Choroid plexus epithelial cell (primary cell): ENCODE measurements at regions not wholly inside any gene's neighbourhood (a gene's known extent, or its start where the extent isn't known, plus 50 kb on each side); places are given as distances from the start of the nearest gene placed in this dataset.

Experiments
- DNase-seq: peaks from one replicate; pipeline ENCODE4 v3.0.0-alpha.2; 2010; ENCODE audit warnings: low read depth
- H3K4me3 ChIP-seq: 2 replicates; pipeline ENCODE4 v1.5.1; 2011; ENCODE audit warnings: low read depth, mild to moderate bottlenecking, control low read depth, low read length, moderate library complexity
- CTCF ChIP-seq: conservative IDR thresholded peaks from 2 replicates; pipeline ENCODE4 v1.5.1; 2011; ENCODE audit warnings: low read depth, mild to moderate bottlenecking, control low read depth, inconsistent platforms, low read length, moderate library complexity

- no peak for DNase-seq
- no peak overlapping the region for H3K4me3 ChIP-seq
- no peak for TF ChIP-seq CTCF
Measured at GRCh38 chr20:21024420-21024819, 81.7 kb downstream of the LINC00237 start.

- no peak overlapping the region for H3K4me3 ChIP-seq
- no peak for TF ChIP-seq CTCF
- DNase-seq, result no peak
Measured at GRCh38 chr20:21022925-21023324, 83.2 kb downstream of the LINC00237 start.

DNA sequence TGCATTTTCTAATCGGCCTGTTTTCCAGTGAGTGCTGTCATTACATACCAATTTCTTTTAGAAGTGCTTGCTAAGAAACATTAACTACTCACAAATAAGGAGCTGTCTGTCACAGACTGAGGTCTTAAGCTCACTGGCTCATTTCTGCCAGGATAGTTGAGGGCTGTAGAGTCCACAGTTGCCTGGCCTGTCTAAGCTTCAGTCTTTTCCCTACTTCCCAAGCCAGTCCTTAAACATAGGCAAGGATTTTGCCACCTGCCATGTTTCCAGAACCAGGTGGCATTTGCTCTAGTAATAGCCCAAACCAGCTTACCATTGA, 84.7 kb downstream of the LINC00237 start:
- no peak for DNase-seq

GRCh38 chr20:21020659-21021471, 85.3 kb downstream of the LINC00237 start:
- no peak overlapping the region for H3K4me3 ChIP-seq
- no peak for TF ChIP-seq CTCF
- no peak for DNase-seq

More for the DNA sequence above, 84.7 kb downstream of the LINC00237 start:
- H3K4me3 ChIP-seq, result no peak overlapping the region
- TF ChIP-seq CTCF, result no peak

DNA sequence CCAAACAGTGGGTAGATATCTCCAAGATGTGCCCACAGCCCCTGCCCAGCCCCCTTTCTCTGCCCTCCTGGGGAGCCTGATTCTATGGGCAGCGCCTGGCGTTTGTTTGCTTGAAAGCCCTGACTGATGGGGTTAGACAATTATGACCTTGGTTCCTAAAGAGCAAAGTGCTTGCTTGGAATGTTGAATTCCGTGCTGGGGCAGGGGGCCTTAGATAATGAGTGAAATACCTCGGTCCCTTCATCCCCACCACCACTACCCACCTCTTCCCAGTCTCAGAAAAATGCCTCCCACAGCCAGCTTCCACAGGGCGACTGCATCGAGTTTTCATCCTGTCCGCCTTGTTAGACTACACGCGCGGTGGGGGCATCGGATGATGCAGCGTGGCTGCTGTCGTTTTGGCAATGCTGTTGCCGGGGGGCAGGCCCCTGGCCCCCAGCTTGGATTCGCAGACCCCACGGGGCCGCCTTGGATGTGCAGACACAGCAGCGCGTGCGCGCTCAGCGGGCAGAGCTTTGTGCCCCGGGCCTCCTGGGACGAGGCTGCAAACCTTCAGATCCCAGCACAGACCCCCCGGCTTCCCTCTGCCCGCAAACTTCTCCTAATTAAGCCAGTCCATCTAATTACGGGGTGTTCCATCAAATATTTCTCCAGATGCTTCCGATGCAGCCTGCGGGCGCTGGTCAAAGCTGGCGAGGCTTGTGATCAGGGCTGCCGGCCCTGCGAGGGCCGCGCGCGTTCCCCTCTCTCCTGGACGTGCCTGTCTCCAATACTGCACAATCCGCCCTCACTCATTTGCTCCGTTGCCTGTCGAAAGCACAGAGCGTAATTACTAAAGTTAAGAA, 86.1 kb downstream of the LINC00237 start:
- no peak for DNase-seq
- TF ChIP-seq CTCF, result no peak
- no peak overlapping the region for H3K4me3 ChIP-seq

DNA sequence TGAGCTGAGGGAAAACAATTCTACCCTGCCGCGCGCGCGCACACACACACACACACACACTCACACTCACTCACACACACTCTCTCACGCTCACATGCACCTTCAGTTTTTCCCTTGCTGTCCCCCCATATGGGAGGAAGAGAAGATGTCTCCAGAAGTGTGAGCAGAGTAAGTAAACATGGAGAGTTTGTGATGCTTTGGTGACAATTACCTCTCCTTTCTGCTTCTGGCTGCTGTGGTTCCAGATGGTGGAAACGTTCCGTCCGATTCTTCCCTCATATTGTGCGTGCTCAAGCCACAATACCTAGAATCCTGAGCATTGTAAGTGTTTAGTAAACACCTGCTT, 86.7 kb downstream of the LINC00237 start:
- no peak for TF ChIP-seq CTCF
- no peak overlapping the region for H3K4me3 ChIP-seq
- no peak for DNase-seq
